Psoas muscle (tissue), 7 donors: ENCODE measurements at regions not wholly inside any gene's neighbourhood (a gene's known extent, or its start where the extent isn't known, plus 50 kb on each side); places are given as distances from the start of the nearest gene placed in this dataset.
"Not testable (repeated sequence)": the region's sequence is repeated elsewhere in the genome, so short reads cannot be mapped to it uniquely, and the experiment has no call there.

Experiments
- ATAC-seq, 4 donors: fragments of 200-7000 bp; cut with Tn5 transposase; one replicate each; pipeline ENCODE4 v1.9.1; 2020; ENCODE audit warnings: moderate library complexity in 3 of 4, mild to moderate bottlenecking in 2 of 4
- DNase-seq, 2 donors: peaks; one replicate each; pipeline ENCODE4 v3.0.0-alpha.2; 2020
- H3K27ac ChIP-seq: fragments of 200-600 bp; one replicate; pipeline ENCODE4 v1.8.0; 2022
- H3K27me3 ChIP-seq, 3 donors: fragments of 200-600 bp in 1 of 3; one replicate each; pipeline versions ENCODE4 v1.6.1 to v1.8.0; 2013 to 2022; ENCODE audit warnings: low read length in 2 of 3, mild to moderate bottlenecking in 2 of 3, moderate library complexity in 1 of 3; ENCODE audit not compliant: insufficient read depth in 3 of 3
- H3K36me3 ChIP-seq, 2 donors: fragments of 200-600 bp in 1 of 2; one replicate each; pipeline versions ENCODE4 v1.6.1 to v1.8.0; 2013 to 2022; ENCODE audit warnings: low read depth in 1 of 2, mild to moderate bottlenecking in 1 of 2, moderate library complexity in 1 of 2; ENCODE audit not compliant: insufficient read depth in 1 of 2
- H3K4me1 ChIP-seq: fragments of 200-600 bp; one replicate; pipeline ENCODE4 v1.8.0; 2022
- H3K4me3 ChIP-seq: fragments of 200-600 bp; one replicate; pipeline ENCODE4 v1.8.0; 2022; ENCODE audit warnings: mild to moderate bottlenecking
- H3K9me3 ChIP-seq: fragments of 200-600 bp; one replicate; pipeline ENCODE4 v1.8.0; 2022
- WGBS, 3 donors: extraction: QIAGEN DNeasy Blood & Tissue Kit; methylation state at CpG; one replicate each; pipeline versions ENCODE4 v1.1.6 to v1.1.7; 2013; 5-methylcytosine and 5-hydroxymethylcytosine counted together
- intact Hi-C, 2 donors: fragments of 100-400 bp; cut with DNase I; formaldehyde crosslinking; loops; one replicate each; pipeline versions ENCODE4 v1.11.0 to v1.14.2; 2022
- donor health status: healthy with polysubstance abuse.
- donor health status: DM: no; HTN: no; CAD: no; lungs with moderate emphysema.
- donor health status: Bipolar disorder and iron deficiency.
- donor health status: healthy.
- donor health status: DM: yes; HTN: yes; CAD: no.
- donor health status: DM: no; HTN: no; CAD: no.
- donor health status: DM: yes; HTN: yes; CAD: no.

DNA sequence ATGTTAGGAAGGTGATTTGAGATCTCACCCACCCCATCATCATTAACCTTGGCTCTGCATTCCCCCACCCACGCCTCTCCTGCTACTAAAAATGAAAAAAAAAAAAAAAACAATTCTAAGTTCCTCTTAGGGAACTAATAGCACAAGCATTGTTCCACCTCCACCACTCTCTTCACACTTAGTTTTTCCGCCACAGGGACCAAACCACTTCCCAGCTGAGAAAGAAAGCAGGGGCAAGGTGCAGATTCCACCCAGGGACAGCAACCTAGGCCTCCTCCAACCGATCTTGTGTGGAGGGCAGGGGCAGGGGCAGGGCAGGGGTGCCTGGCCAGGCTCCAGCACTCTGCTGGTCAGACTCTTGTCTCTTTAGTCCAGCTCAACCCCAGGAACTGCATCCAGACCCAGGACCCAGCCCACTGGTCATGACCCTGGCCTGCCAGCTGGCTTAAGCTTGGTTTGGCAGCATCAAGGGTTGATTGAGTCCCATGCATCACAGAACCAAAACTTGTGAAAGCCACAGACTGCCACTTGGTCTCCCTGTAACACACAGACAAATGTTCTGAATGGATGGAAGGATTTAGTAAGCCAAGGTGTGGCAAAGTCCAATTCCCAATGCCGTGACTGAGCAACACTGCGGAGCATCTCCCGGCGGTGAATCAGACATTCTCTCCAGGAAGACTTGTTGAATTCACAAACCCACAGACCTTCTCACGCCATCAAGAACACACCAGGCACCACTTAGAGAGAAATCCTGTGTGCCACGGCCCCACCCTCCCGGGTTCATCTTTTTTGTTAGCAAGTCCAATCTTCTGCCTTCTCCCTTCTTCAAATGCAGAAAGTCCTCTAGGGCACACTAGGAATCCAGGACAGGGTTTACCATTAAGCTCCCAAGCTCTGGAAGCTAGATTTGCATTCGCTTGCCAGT lies 900.5 kb downstream of the TUBA3C start:
- H3K27me3 ChIP-seq, H3K4me3 ChIP-seq, H3K36me3 ChIP-seq, H3K4me1 ChIP-seq, DNase-seq, ATAC-seq, intact Hi-C loops, H3K27ac ChIP-seq, H3K9me3 ChIP-seq: not testable (repeated sequence)
- 71 to 77% (median 76%) methylated on average over 7 to 9 of the region's 11 CpGs for WGBS, 3 donors

- DNase-seq, ATAC-seq, H3K4me3 ChIP-seq, H3K9me3 ChIP-seq, H3K27me3 ChIP-seq, H3K4me1 ChIP-seq, intact Hi-C loops, H3K36me3 ChIP-seq, H3K27ac ChIP-seq: not testable (repeated sequence)
- 76 to 81% (median 80%) methylated on average over 4 of the region's 4 CpGs for WGBS, 3 donors
Measured at GRCh38 chr13:18279971-18280370, 901.7 kb downstream of the TUBA3C start.

DNA sequence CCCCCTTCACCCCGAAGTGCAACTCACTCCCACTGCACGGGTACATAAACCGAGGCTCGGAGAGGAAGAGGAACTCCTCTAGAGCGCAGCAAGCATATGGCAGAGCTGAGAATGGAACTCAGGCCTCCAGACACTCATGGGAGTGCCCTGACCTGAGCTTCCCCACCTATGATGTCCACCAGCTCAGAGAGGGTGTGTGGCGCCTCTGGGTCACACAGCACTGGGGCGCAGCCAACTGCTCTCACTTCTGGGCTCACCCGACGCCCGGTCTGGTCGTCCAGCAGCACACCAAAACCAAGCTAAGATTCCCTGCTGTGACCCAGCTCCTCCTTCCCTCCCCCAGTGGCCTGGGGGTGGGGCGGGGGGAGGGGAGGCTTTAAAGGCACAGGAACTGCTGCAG lies 904.3 kb downstream of the TUBA3C start:
- H3K4me1 ChIP-seq, intact Hi-C loops, ATAC-seq: not testable (repeated sequence)

DNA sequence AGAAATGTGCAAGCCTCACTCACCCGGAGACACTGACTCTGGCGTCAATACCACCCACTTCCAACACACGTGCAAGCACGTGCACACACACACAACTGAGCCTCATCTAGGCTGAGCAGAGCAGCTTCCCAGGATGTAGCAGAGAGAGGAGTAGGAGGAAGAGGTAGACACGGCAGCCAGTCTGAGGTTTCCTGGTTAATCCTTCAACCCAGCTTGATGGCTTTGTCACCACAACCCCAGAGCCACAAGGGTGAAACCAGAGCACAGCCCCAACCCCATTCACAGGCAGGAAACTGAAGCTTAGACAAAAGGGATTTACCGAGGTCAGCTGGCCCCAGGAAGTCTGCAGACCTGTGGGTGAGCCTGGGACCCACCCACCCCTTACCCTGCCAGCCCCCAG lies 905.3 kb downstream of the TUBA3C start:
- H3K9me3 ChIP-seq, H3K27ac ChIP-seq, H3K4me1 ChIP-seq, H3K27me3 ChIP-seq, intact Hi-C loops, DNase-seq, H3K36me3 ChIP-seq, H3K4me3 ChIP-seq, ATAC-seq: not testable (repeated sequence)
- 64 to 66% (median 64%) methylated on average over 3 to 6 of the region's 6 CpGs for WGBS, 3 donors

More for the DNA sequence above, 904.3 kb downstream of the TUBA3C start:
- DNase-seq, H3K4me3 ChIP-seq, H3K27ac ChIP-seq, H3K9me3 ChIP-seq, H3K36me3 ChIP-seq, H3K27me3 ChIP-seq: not testable (repeated sequence)
- 75 to 79% (median 78%) methylated on average over 8 to 12 of the region's 12 CpGs for WGBS, 3 donors

- intact Hi-C loops, ATAC-seq, DNase-seq, H3K9me3 ChIP-seq, H3K4me1 ChIP-seq, H3K27ac ChIP-seq, H3K36me3 ChIP-seq, H3K27me3 ChIP-seq, H3K4me3 ChIP-seq: not testable (repeated sequence)
- WGBS, 3 donors = 79 to 82% (median 82%) methylated on average over 6 to 13 of the region's 14 CpGs
Measured at GRCh38 chr13:18273785-18274514, 907.7 kb downstream of the TUBA3C start.

- WGBS, 3 donors = 81 to 89% (median 84%) methylated on average over 19 to 25 of the region's 25 CpGs
- ATAC-seq, H3K9me3 ChIP-seq, H3K4me1 ChIP-seq, DNase-seq, H3K27me3 ChIP-seq, H3K27ac ChIP-seq, H3K4me3 ChIP-seq, intact Hi-C loops, H3K36me3 ChIP-seq: not testable (repeated sequence)
Measured at GRCh38 chr13:18258801-18259419, 922.7 kb downstream of the TUBA3C start.

GRCh38 chr13:18257686-18258085 lies 923.9 kb downstream of the TUBA3C start:
- intact Hi-C loops, H3K9me3 ChIP-seq, H3K4me3 ChIP-seq, H3K36me3 ChIP-seq, H3K27ac ChIP-seq, DNase-seq, ATAC-seq, H3K27me3 ChIP-seq, H3K4me1 ChIP-seq: not testable (repeated sequence)
- 77 to 79% (median 77%) methylated on average over 9 of the region's 9 CpGs for WGBS, 3 donors

GRCh38 chr13:18252848-18253247 lies 928.8 kb downstream of the TUBA3C start:
- H3K9me3 ChIP-seq, H3K4me1 ChIP-seq, H3K36me3 ChIP-seq, intact Hi-C loops, H3K27ac ChIP-seq, DNase-seq, ATAC-seq, H3K4me3 ChIP-seq, H3K27me3 ChIP-seq: not testable (repeated sequence)
- WGBS, 3 donors = 75 to 80% (median 78%) methylated on average over 10 to 11 of the region's 12 CpGs

- WGBS, 3 donors = 81 to 86% (median 82%) methylated on average over 12 of the region's 12 CpGs
- H3K27ac ChIP-seq, ATAC-seq, H3K36me3 ChIP-seq, intact Hi-C loops, H3K4me3 ChIP-seq, H3K9me3 ChIP-seq, DNase-seq, H3K4me1 ChIP-seq, H3K27me3 ChIP-seq: not testable (repeated sequence)
Measured at GRCh38 chr13:18248533-18249240, 932.9 kb downstream of the TUBA3C start.

- H3K36me3 ChIP-seq, intact Hi-C loops, H3K27ac ChIP-seq, H3K9me3 ChIP-seq, H3K4me3 ChIP-seq, ATAC-seq, H3K4me1 ChIP-seq, H3K27me3 ChIP-seq, DNase-seq: not testable (repeated sequence)
- WGBS, 3 donors = 69 to 72% (median 70%) methylated on average over 2 to 3 of the region's 3 CpGs
Measured at GRCh38 chr13:18240086-18240485, 941.5 kb downstream of the TUBA3C start.
